Activated CD4-positive, alpha-beta T cell treated with anti-CD3 and anti-CD28 coated beads, Interleukin-2, amount 10 ng/mL, durations not matched to agents 7 days and 5 days (primary cell): ENCODE measurements at regions not wholly inside any gene's neighbourhood (a gene's known extent, or its start where the extent isn't known, plus 50 kb on each side); places are given as distances from the start of the nearest gene placed in this dataset.
"Not testable (repeated sequence)": the region's sequence is repeated elsewhere in the genome, so short reads cannot be mapped to it uniquely, and the experiment has no call there.

ENCODE experiments used
- CTCF ChIA-PET: fragments of 350-600 bp; sonication (Branson Sonifier 250); formaldehyde crosslinking; loops from one replicate; lab custom pipeline; 2021; ENCODE audit warnings: antibody characterized with exemption; lab: Charles Lee
- POLR2A ChIA-PET: fragments of 350-600 bp; sonication (Branson Sonifier 250); formaldehyde crosslinking; loops from one replicate; lab custom pipeline; 2021; ENCODE audit warnings: antibody characterized with exemption; lab: Charles Lee
- DNase-seq: peaks from one replicate; pipeline ENCODE4 v3.0.0-alpha.2; 2020
- H3K27ac Mint-ChIP-seq: one replicate; pipeline ENCODE4 v1.8.0; 2021; ENCODE audit warnings: mild to moderate bottlenecking, moderate library complexity, mixed read lengths
- H3K27me3 Mint-ChIP-seq: one replicate; pipeline ENCODE4 v1.8.0; 2021; ENCODE audit warnings: mixed read lengths
- H3K36me3 Mint-ChIP-seq: one replicate; pipeline ENCODE4 v1.8.0; 2021; ENCODE audit warnings: low read depth, mixed read lengths
- H3K4me1 Mint-ChIP-seq: one replicate; pipeline ENCODE4 v1.8.0; 2021; ENCODE audit warnings: mixed read lengths
- H3K4me3 Mint-ChIP-seq: one replicate; pipeline ENCODE4 v1.8.0; 2021; ENCODE audit warnings: mild to moderate bottlenecking, moderate library complexity, mixed read lengths
- H3K9me3 Mint-ChIP-seq: one replicate; pipeline ENCODE4 v1.8.0; 2021; ENCODE audit warnings: mixed read lengths

GRCh38 chr13:81305928-81306327 lies 965.0 kb upstream of the SPRY2 start:
- ChIA-PET CTCF (no interaction called here), POLR2A (no interaction called here)
- Mint-ChIP-seq H3K4me1 (no peaks in the 10 kb centered on the region), H3K36me3 (no peaks in the 10 kb centered on the region), H3K27me3 (no peaks in the 10 kb centered on the region), H3K27ac (no peak overlapping the region), H3K9me3 (no peaks in the 10 kb centered on the region), H3K4me3 (no peak overlapping the region)
- DNase-seq = no peak

GRCh38 chr13:81304121-81304659 lies 963.3 kb upstream of the SPRY2 start:
- H3K4me3 Mint-ChIP-seq = no peak overlapping the region
- H3K36me3 Mint-ChIP-seq = no peaks in the 10 kb centered on the region
- ChIA-PET POLR2A (no interaction called here), CTCF (no interaction called here)
- DNase-seq = no peak
- no peaks in the 10 kb centered on the region for H3K4me1 Mint-ChIP-seq
- H3K27me3 Mint-ChIP-seq = no peaks in the 10 kb centered on the region
- no peaks in the 10 kb centered on the region for H3K9me3 Mint-ChIP-seq
- no peak overlapping the region for H3K27ac Mint-ChIP-seq

GRCh38 chr13:81302677-81303076 lies 961.8 kb upstream of the SPRY2 start:
- no peaks in the 10 kb centered on the region for H3K9me3 Mint-ChIP-seq
- H3K27ac Mint-ChIP-seq = no peak overlapping the region
- CTCF ChIA-PET = no interaction called here

GRCh38 chr13:81302125-81302524 lies 961.2 kb upstream of the SPRY2 start:
- no peaks in the 10 kb centered on the region for H3K4me1 Mint-ChIP-seq
- H3K9me3 Mint-ChIP-seq = no peaks in the 10 kb centered on the region
- H3K27ac Mint-ChIP-seq = no peak overlapping the region
- ChIA-PET CTCF (no interaction called here), POLR2A (no interaction called here)
- no peak overlapping the region for H3K4me3 Mint-ChIP-seq
- no peaks in the 10 kb centered on the region for H3K36me3 Mint-ChIP-seq
- no peak for DNase-seq
- H3K27me3 Mint-ChIP-seq = no peaks in the 10 kb centered on the region

More at GRCh38 chr13:81302677-81303076, 961.8 kb upstream of the SPRY2 start:
- DNase-seq = no peak
- POLR2A ChIA-PET = no interaction called here
- Mint-ChIP-seq H3K36me3 (no peaks in the 10 kb centered on the region), H3K4me3 (no peak overlapping the region), H3K27me3 (no peaks in the 10 kb centered on the region), H3K4me1 (no peaks in the 10 kb centered on the region)

DNA sequence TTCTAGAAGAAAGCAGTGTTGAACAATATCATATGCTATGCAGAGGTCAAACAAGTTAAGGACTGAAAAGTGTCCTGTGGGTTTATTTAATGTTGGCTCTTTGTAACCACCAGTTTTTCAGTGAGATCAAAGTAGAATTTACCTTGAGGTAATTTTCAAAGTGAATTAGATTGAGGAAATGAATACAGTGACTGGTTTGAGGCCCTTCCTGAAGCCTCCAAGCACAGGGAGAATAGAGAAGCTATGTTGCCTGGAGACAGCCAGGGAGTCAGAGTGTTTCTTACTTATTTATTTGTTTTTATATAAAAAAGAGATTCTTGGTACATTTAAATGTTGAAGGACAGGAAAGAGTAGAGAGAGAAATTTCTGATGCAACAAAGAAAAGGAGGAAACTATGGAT lies 954.3 kb upstream of the SPRY2 start:
- Mint-ChIP-seq H3K27me3 (no peaks in the 10 kb centered on the region), H3K4me3 (no peak overlapping the region), H3K9me3 (no peaks in the 10 kb centered on the region), H3K4me1 (no peaks in the 10 kb centered on the region), H3K36me3 (no peaks in the 10 kb centered on the region), H3K27ac (no peak overlapping the region)
- no peak for DNase-seq
- CTCF ChIA-PET = no interaction called here
- POLR2A ChIA-PET = no interaction called here

GRCh38 chr13:81293594-81294164 lies 952.8 kb upstream of the SPRY2 start:
- DNase-seq = no peak
- Mint-ChIP-seq H3K4me1 (no peaks in the 10 kb centered on the region), H3K9me3 (no peaks in the 10 kb centered on the region), H3K27ac (no peak overlapping the region), H3K4me3 (no peak overlapping the region), H3K27me3 (no peaks in the 10 kb centered on the region), H3K36me3 (no peaks in the 10 kb centered on the region)
- POLR2A ChIA-PET = no interaction called here
- CTCF ChIA-PET = no interaction called here

DNA sequence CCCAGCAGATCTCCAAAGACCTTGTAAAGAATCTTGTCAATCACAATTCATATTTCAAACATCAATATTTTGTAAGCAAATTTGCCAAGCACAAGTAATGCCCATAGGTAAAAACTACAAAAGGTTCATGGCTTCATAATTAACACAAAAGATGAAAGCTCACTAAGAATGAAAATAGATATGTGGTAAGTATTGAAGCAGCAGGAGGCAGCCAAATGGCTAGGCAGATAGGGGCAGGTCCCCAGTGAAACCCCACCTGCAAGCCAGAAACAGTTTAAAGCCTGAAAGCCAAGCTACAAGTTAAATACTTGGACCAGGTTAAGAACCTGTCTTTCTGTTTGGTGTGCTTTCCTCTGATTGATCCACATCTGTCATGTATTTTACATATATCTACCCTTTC lies 942.6 kb upstream of the SPRY2 start:
- Mint-ChIP-seq H3K27ac (no peak overlapping the region), H3K36me3 (no peaks in the 10 kb centered on the region), H3K27me3 (no peaks in the 10 kb centered on the region), H3K4me1 (no peaks in the 10 kb centered on the region), H3K4me3 (no peak overlapping the region), H3K9me3 (peaks cover 9% of the 10 kb centered on the region)
- no peak for DNase-seq
- ChIA-PET POLR2A (no interaction called here), CTCF (no interaction called here)

- ChIA-PET CTCF (interaction anchor here (0.7 kb wide), 1 partner anchor 12 kb away, joined by 3 read pairs; no protein-coding TSS in a partner anchor), POLR2A (no interaction called here)
- Mint-ChIP-seq H3K9me3 (peaks cover 9% of the 10 kb centered on the region), H3K4me3 (no peak overlapping the region), H3K27ac (no peak overlapping the region), H3K27me3 (no peaks in the 10 kb centered on the region), H3K4me1 (no peaks in the 10 kb centered on the region), H3K36me3 (no peaks in the 10 kb centered on the region)
- DNase-seq = no peak
Observed at GRCh38 chr13:81283062-81283461, 942.1 kb upstream of the SPRY2 start.

DNA sequence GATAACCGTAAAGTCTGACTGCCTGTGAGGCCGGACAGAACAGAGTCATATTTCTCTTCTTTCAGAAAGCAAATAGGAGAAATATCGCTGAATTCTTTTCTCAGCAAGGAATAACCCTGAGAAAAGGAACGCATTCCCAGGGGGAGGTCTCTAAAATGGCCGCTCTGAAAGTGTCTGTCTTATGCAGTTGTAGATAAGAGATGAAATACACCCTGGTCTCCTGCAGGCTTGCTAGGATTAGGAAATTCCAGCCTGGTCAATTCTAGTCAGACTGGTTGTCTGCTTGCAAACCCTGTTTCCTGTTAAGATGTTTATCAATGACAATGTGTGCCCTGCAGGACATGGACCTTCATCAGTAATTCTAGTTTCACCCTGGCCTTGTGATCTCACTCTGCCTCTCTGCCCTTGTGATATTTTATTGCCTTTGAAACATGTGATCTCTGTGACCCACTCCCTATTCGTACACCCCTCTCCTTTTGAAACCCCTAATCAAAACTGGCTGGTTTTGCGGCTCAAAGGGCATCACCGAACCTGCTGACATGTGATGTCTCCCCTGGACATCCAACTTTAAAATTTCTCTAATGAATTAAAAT lies 934.8 kb upstream of the SPRY2 start:
- ChIA-PET POLR2A (no interaction called here), CTCF (no interaction called here)
- no peak overlapping the region for H3K27ac Mint-ChIP-seq
- H3K36me3 Mint-ChIP-seq = no peaks in the 10 kb centered on the region
- no peak for DNase-seq
- H3K4me3 Mint-ChIP-seq = no peak overlapping the region
- peaks cover 21% of the 10 kb centered on the region for H3K9me3 Mint-ChIP-seq
- H3K4me1 Mint-ChIP-seq = no peaks in the 10 kb centered on the region
- no peaks in the 10 kb centered on the region for H3K27me3 Mint-ChIP-seq

GRCh38 chr13:81247711-81248110 lies 906.8 kb upstream of the SPRY2 start:
- Mint-ChIP-seq H3K4me3 (no peak overlapping the region), H3K36me3 (no peaks in the 10 kb centered on the region), H3K9me3 (no peaks in the 10 kb centered on the region), H3K4me1 (no peaks in the 10 kb centered on the region), H3K27ac (no peak overlapping the region), H3K27me3 (no peaks in the 10 kb centered on the region)
- ChIA-PET CTCF (no interaction called here), POLR2A (no interaction called here)
- no peak for DNase-seq

- Mint-ChIP-seq H3K27ac (no peak overlapping the region), H3K27me3 (no peaks in the 10 kb centered on the region), H3K4me3 (no peak overlapping the region), H3K4me1 (no peaks in the 10 kb centered on the region), H3K36me3 (no peaks in the 10 kb centered on the region), H3K9me3 (no peaks in the 10 kb centered on the region)
- POLR2A ChIA-PET = no interaction called here
- CTCF ChIA-PET = no interaction called here
- no peak for DNase-seq
Observed at GRCh38 chr13:81246556-81246955, 905.6 kb upstream of the SPRY2 start.

DNA sequence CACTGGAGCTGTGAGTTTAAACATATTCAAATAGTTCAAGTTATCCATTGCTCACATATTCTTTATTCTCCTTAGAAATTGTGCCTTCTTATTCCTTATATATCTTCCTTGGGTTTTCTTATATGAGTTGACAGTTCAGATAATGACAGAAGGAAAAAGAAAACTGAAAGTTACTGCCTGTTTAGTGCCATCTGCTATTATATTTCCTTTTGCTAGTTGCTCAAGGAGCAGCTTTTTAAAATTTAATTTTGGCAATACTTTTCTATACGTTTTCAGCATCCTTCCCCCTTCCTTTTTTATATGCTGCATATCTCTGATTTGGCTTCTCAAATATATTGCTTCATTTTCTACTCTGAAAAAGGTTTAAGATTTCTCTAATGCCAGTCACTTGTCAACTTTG lies 903.1 kb upstream of the SPRY2 start:
- Mint-ChIP-seq H3K36me3 (no peaks in the 10 kb centered on the region), H3K4me3 (no peak overlapping the region), H3K27me3 (no peaks in the 10 kb centered on the region), H3K4me1 (no peaks in the 10 kb centered on the region), H3K9me3 (no peaks in the 10 kb centered on the region), H3K27ac (no peak overlapping the region)
- no peak for DNase-seq
- ChIA-PET POLR2A (no interaction called here), CTCF (no interaction called here)

DNA sequence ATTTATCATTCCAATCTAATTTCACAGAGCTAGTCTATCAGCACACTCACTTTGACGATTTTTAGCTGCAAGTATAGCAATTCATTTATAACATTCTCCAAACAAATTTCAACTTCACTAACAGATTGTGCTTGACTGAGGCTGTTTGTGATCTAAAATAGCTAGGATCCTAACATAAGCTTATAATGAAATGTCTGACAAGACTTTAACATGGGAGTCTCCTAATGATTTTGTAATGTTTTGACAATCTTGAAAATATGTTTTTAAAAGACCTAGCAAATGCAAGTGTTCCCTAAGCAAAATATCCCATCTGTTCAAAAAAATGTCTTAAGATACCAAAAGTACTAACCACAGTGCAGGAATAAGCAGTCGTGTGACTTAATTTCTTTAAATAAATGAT lies 889.5 kb upstream of the SPRY2 start:
- Mint-ChIP-seq H3K36me3 (no peaks in the 10 kb centered on the region), H3K27me3 (no peaks in the 10 kb centered on the region), H3K4me3 (no peak overlapping the region), H3K27ac (no peak overlapping the region), H3K9me3 (peaks cover 8% of the 10 kb centered on the region), H3K4me1 (no peaks in the 10 kb centered on the region)
- POLR2A ChIA-PET = no interaction called here
- CTCF ChIA-PET = no interaction called here
- no peak for DNase-seq

GRCh38 chr13:81226830-81227229 lies 885.9 kb upstream of the SPRY2 start:
- H3K9me3 Mint-ChIP-seq = peaks cover 15% of the 10 kb centered on the region
- H3K36me3 Mint-ChIP-seq, H3K4me1 Mint-ChIP-seq, H3K4me3 Mint-ChIP-seq, CTCF ChIA-PET, DNase-seq, H3K27me3 Mint-ChIP-seq, H3K27ac Mint-ChIP-seq, POLR2A ChIA-PET: not testable (repeated sequence)
